ENCODE measurements at regions not wholly inside any gene's neighbourhood (a gene's known extent, or its start where the extent isn't known, plus 50 kb on each side); places are given as distances from the start of the nearest gene placed in this dataset.

DNA sequence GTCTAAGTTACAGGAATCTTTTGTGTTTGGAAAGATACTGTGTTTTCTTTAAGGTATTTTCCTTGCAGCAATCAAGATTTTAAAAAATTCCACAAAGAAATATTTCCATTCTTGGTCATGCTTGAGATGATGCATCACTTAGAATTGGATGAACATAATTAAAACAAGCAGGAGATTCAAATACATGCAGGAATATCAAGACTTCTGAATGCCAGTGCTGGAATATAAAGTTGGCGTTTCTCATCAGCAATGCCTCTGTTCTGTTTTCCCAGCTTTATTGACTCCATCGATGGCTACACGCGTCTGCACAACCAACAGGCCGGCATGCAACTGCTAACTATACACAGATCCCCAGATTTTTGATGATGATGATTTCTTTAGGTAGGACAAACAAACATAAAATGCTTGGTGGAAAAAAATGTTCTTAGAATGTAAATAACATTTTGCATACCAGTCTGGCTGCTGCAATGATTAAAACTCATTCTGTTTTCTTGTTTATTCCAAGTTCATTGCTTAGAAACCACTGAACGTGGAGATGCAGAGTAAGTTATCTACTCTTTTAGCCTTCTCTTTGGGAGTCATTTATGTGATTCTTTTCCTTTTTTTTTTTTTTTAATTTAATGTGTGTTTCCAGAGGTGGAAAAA is 91.3 kb upstream of the FAM171A1 start:
- peak; percentile 57 for DNase-seq (ENCODE audit: low spot score)

DNA sequence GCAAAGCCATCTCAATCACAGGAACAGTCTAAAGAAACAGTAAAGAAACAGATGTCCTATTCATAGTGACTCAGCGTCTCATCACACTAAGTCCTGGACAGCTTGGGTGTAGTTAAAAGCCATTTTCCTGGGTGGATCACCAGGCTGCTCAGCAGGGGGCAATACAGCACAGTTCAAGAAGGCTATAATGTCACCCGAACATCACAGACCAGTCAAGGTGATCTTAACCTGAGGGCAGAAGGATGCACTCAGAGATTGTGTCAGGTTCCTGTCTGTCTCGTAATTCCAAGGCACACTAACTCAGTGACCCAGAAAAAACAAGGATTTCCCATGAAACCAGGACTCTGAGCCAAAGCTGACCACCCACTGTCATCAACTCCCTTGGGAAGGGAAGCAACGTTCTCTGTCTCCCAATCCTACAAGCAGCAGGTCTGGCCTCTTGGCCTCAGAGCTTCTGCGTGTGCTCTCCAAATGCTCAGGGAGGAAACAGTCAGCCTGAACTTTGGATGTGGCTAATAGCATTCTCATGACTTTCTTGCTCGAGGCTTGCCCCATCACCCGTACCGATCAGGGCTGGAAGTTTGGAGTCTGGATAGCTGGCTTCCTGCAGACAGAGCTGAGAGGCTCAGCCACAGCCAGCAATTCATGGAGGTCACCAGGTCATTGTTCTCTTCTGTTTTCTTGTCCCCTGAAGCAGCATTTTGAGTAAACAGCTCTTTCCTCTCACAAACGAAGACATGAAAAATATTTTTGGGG is 90.4 kb upstream of the FAM171A1 start:
- peak; percentile 86 for DNase-seq (ENCODE audit: low spot score)

DNA sequence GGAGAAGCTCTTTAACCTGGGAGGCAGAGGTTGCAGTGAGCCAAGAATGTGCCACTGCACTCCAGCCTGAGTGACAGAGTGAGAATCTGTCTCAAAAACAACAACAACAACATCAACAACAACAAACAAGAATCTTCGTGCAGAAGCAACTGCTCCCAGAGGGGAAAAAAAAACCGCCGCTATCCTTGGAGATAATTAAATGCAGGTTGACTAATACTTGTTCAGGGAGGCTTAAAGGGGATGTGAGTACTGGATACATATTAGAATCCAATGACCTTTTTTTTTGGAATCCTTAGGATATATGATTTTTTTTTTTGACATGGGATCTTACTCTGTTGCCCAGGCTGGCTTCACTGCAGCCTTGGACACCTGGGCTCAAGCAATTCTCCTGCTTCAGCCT is 89.6 kb upstream of the FAM171A1 start:
- no peak for DNase-seq (ENCODE audit: low spot score)

DNA sequence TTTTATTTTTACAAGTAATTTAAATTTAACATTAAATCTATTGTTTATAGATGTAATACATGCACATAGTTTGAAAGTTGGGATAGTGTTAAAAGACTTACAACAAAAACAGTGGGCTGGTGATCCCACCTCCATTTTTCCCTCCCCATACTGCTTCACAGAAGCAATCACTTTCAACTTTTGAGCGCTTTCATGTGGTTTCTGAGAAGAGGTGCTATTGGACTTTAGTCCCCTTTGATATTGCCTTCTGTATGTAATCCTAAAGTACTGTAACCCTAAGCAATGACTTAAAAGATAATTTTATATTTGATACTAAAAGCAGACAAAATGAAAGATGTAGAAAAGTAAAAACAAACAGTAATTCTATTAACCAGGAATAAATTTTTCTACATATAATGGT is 88.1 kb upstream of the FAM171A1 start:
- DNase-seq (ENCODE audit: low spot score) = no peak

DNA sequence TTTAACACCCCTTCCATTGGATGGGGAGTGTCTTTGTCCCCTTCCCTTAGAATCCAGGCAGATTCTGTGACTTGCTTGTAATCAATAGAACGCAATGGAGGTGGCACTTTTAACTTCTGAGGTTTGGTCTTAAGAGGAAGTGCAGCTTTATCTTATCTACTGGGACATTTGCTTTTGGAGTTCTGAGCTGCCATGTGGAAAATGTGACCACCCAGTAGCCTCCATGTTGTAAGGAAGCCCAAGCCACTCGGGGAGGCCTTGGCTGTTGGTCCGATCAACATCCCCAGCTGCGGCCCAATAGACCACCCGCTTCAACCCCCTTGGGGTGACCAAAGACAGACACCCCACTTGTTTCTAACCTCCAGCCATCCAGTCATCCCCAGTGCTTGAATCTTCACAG is 86.3 kb upstream of the FAM171A1 start:
- DNase-seq (ENCODE audit: low spot score) = no peak

DNA sequence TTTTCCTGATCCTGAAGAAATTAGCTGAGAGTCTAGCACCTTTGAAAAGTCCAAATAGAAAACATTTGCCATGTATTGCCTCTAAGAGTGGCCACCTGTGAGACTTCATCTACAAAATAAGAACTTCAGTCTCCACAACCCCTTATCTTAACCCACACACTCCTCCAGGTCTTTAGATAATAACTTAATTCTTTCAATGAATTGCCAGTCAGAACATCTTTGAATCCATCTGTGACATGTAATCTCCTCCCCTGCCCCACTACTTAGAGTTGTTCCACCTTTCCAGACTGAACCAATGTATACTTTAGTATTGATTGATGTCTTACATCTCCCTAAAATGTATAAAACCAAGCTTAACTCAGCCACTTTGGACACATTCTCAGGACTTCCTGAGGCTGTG is 84.4 kb upstream of the FAM171A1 start:
- no peak for DNase-seq (ENCODE audit: low spot score)

DNA sequence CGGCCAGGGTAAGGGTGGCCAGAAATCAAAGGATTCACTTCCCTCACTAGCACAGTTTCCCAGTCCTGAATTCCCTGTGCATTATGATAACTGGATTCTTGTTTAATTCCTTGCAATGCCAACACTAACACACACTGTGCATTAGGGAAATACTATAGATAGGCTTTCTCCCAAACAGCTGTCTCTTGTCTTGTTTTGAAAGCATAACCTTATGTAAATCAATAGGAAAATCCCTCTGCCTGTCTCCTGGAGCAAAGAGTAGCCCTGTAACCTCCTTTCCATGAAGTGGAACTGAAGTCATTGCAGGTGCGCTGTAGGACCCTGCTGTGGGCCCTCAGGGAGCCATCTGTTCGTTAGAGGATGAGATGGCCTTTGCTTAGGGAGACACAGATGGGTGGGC is 82.8 kb upstream of the FAM171A1 start:
- no peak for DNase-seq (ENCODE audit: low spot score)

DNA sequence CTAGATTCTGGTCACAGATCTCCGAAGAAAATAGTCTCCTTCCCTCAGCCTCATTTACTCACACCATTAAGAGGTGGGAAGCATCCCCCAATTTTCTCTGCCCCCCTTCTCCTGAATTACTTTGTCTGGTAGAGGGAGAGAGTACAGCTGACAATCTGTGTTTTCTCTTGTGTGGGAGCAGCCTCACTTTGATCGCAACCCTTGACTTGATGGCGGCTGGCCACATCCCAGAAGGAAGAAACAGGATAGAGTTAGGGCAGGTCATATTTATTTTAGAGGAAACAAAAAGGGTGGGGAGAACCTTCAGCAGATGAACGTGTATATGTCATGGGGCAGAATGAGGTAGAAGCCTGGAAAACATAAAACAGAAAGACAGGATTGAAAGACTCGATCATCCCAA is 82.4 kb upstream of the FAM171A1 start:
- DNase-seq (ENCODE audit: low spot score) = no peak

DNA sequence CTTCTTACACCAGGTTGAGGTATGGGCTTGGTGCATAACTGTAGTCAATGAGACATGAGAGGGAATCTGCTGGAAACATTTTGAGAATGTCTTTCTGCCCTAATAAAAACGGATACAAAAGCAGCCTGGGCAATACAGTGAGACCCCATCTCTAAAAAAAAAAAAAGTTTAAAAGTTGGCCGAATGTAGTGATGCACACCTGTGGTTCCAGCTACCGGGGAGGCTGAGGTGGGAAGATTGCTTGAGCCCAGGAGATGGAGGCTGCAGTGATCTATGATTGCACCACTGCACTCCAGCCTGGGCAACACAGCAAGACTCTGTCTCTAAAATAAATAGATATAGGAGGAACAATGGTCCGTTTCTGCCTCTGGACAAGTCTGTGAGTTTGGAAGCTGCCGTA is 81.5 kb upstream of the FAM171A1 start:
- no peak for DNase-seq (ENCODE audit: low spot score)

DNA sequence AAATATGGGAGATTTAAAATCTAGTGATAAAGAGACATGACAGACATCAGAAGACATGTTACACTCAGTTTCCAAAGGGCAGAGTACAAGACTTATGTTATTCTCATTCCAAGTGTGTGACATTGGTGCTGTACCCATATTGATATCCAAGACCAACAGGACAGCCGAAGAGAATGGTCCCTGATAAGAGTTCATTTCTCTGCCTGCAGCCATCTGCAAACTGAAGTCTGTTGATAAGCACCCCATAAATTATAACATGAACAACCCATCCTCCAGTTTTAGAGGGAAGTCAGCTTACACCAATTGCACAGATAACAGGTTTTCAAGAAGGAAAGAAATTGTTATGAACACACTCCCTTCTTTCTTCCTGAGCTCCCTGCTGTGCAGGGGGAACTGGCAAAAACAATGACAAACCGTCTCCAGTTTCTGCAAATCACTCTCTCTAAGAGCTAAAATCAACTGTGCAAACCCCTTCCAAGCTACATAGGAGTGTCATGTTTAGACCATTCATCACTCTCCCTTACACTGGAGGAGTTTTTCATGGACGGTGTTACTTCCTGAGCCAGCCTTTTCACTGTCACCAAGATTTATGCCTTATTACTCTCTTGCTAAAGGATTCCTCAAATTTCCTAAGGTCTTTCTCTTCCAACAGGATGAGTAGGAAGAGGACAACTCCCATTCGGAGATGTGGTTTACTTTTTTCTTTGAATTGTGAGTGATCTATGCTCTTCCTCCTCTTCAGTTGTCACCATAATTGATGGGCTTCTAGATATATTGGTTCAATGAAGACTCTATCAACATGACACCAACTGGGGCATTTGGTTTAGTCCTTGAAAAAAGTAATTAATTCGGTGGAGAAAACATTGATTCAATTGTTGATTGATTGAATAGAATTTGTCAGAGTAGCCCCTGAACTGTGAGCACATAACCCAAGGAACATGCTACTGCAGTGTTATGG is 80.3 kb upstream of the FAM171A1 start:
- DNase-seq (ENCODE audit: low spot score) = no peak

DNA sequence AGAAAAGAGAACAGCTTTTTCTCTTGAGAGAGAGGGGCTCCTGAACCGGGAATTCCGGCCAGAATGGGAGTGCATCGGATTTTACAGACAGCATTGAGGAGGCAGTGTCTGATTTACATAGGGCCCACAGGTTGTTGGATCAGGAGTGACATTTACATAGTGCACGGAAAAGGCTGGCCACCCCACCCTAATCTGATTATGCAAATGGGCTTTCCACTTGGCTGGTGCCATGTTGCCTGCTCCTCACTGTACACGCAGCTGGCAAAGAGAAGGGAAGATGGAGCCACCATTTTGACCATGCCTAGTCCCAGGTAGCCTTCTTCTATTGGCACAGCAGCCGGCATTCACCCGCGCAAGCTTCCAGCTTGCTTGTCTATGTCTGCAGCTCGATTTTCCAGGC is 77.5 kb upstream of the FAM171A1 start:
- DNase-seq (ENCODE audit: low spot score) = no peak

DNA sequence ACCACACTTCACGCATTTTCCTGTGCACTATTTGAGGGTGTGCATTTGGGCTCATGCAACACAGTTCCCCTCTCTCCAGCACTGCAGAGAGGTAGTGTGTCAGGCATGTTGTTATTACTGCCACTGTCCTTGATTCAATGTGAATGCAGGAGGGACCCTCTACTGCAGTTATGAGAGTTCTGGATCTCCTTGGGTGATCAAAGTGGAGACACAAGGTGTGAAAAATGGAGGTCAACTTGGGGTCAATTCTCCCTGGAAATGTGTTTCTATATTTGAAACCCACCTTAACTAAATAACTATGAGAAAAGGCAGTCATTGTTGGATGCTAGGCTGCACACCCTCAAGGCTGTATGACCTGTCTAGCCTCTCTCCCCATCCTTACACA is 73.9 kb upstream of the FAM171A1 start:
- DNase-seq (ENCODE audit: low spot score) = no peak

DNA sequence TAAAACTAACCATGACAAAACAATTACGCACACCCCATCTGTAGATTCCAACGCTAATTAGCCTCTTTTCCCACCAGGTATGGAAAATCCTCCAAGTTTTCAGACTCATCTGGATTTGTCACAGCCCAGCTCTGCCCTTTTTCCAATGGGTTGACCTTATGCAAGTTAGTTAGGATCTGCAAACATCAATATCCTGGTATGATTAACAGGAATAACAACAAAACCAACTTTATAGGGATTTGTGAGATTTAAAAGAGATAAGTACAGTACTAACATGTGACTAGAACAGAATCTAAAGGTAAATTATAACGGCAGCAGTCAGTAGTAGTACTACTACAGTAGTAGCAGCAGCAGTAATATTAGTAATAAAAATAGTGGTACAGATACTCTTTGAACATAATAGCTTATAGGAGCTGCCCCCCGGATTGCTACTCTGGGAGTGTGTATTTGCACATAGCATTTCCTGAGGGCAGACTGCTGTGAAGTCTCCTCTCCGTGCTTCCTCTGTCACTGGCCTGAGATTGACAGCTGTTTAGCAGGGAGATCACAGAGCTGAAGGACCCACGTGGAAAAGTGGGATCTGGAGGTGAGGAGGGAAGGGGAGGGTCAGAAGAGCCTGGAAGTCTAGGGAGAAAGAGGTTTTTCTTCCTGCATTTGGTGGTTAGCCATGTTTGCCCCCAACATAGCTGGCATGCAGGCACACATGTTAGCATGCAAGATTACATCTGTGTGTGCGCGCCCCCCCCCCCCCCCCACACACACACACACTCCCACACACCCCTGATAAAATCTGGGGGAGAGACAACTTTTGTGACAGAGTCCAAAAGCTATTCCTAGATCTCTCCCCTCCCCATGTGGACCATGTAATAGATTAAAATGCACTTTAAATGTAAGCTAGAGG is 73.3 kb upstream of the FAM171A1 start:
- no peak for DNase-seq (ENCODE audit: low spot score)

DNA sequence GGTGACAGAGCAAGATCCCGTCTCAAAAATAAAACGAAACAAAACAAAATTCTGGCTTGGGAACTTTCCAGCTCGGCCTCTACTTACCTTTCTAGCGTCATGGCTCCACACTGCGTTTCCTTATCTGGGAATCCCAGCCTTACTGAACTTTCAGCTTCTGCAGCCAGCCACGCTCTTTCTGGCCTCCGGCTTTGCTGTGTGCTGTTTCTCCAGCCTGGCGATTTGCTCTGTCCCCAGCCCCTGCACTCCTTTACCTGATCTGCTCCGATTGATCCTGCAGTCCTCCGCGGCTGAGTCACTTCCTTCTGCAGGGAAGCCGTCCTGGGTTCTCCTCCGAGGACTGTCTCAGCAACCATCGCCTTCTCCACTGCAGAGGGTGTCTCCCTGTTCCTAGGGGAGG is 71.0 kb upstream of the FAM171A1 start:
- DNase-seq (ENCODE audit: low spot score) = no peak

DNA sequence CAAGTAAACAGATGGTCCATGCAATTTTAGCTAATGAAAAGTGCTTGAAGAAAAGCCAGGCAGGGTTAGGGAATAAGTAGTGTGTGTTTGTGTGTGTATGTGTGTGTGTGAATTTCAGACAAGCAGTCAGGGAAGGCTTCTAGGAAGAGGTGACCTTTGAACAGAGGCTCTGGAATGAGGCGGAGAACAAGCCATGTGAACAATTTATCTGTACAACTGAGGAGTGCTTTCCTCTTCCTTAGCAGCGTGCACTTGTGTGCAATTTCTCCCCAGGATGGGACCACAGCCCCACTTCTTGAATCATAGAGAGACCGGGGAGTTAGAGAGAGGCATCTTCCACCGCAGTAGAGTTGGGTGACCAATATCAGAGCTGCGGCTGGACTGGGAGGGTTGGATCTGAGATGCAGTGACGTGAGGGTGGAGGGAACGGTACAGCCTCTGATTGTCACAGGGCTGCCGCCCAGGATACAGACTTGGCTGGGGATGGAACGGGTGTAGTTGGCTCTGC is 69.2 kb upstream of the FAM171A1 start:
- DNase-seq (ENCODE audit: low spot score) = no peak

DNA sequence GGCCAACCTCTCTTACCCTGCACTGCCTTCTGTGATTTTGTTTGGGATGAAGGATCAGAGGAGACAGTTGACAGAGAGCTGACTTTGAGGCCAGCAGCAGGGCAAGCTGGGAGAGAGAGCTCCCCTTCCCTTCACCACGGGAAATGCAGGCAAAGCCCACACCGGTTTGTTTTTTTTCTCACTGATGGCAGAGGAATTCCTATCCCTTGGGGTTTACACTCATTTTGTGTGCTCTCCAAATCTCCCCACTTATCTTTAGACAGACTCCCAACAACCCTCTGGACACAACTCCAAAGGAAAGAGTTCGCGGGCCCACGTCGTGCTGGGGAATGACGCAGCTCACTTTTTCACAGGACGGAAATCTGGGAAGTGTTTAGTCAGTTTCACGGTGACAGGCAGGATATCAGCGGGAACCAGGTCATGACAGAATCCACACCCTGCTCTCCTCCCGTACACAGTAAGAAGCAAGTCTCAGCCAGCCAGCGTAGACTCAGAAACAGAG is 68.3 kb upstream of the FAM171A1 start:
- peak; percentile 69 for DNase-seq (ENCODE audit: low spot score)

DNA sequence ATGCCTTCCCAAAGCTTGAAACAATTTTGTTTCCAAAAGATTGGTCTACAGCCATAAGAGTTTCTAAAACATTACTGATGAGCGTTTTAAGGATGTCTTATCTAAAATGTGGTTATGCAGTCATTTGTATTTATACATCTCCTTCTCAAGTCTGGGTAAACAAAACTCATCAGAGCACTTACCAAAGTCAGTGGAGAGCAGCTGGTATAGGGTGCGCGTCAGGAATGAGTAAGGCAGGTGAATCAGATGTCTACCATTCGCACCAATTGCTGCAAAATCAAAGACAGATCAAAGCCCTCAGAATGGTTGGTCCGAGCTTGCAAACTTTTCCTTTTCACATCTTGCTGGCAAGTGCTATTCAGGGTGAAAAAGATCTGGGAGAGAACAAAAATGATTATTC is 65.6 kb upstream of the FAM171A1 start:
- DNase-seq (ENCODE audit: low spot score) = no peak

DNA sequence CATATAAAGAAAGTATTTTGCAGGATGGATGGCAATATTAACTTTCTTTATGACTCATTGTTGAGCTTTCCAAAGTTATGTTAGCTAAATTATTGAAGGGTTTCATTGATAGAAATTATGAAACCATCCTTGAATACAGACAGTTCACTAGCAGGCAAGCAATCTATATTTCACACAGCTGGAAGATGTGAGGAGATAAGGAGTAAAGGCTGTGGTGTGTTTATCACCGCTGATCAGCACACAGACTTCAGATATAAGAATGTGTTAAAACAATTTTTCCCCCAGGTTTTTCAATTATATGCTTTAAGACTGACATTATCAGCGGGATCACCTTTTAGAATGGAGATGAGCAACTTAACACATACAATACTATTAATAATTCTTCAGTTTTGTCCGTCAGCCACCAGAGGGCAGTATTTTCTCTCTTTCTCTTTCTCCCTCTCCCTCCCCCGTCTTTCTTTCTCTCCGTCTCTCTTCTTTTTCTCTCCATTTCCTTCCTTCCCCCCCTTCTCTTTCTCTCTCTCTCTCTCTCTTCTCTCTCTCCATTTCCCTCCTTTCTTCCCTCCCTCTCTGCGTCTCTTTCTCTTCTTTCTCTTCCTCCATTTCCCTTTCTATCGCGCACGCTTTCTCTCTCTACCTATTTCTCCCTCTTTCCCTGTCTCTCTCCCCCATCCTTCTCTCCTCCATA is 62.9 kb upstream of the FAM171A1 start:
- DNase-seq (ENCODE audit: low spot score) = peak; percentile 58

DNA sequence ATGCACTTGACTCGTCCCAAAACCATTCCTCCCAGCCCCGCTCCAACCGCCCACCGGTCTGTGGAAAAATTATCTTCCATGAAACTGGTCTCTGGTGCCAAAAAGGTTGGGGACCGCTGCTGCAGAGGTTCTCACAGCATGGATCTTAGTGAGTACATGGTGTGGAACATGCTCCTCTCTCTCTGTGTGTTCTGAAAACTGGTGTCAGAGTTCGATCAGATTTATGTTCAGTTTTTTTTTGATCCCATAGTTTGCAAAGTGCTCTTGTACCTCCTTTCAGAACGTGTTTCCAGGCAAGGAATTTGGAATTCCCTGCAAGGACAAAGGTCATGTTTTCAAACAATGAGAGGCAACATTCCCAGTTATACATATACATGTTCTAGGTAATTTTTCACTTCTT is 61.2 kb upstream of the FAM171A1 start:
- no peak for DNase-seq (ENCODE audit: low spot score)

DNA sequence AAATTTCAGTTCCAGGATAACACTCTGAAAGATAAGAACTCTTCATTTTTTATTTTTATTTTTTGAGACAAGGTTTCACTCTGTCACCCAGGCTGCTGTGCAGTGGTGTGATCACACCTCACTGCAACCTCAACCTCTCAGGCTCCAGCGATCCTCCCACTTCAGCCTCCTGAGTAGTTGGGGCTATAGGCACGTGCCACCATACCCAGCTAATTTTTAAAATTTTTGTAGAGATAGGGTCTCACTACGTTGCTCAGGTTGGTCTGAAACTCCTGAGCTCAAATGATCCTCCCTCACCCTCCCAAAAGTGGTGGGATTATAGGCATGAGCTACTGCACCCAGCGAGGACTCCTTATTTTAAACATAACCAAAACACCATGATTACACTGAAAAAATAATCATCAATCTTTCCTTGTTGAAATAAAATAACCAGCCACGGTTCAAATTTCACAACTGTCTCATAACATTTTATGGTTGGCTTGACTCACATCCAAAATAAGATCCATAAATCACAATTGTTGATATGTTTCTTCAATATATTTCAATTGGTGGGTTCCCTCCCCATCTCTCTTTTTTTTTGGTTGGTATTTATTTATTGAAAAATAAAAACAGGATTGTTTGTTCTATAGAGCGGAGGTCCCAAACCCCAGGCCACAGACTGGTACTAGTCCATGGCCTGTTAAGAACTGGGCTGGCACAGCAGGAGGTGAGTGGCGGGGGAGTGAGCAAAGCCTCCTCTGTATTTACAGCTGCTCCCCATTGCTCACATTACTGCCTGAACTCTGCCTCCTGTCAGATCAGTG is 60.1 kb upstream of the FAM171A1 start:
- no peak for DNase-seq (ENCODE audit: low spot score)

Measured in AG20443 (cell line).